ENCODE measurements at regions not wholly inside any gene's neighbourhood (a gene's known extent, or its start where the extent isn't known, plus 50 kb on each side); places are given as distances from the start of the nearest gene placed in this dataset.

DNA sequence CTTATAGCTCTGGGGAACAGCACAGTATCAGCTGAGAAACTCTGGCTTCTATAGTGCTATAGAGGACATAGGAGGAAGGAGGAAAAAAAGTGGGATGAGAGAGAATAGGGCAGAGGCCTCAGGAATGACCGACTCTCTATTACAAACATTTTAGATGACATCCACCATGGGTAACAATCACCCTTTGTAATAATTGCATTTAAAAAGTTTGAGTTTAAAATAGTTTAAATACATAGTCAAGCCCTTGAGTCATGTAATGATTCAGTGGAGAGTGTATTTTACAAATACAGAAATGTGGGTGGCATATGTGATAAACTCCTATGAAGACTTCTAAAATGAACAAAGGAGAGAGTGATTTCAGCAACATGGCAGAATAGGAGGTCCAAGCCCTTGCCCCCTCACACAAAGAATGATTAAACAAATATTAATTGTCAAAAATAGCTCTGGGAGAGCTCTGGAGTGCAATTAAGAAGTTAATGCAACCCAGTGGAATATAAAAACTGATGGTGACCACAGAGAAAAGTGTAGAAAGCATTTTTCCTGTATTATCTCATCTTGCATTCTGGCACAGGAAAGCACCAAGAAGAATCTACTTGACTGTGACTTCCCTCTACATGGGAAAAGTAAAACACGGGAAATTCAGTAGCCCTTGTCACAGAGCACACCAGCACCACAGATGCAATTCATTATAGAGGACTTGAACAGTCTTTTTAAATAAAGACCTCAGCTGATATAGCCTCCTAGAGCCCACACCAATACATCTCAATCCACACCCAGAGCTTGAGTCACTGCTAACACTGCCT, 569.0 kb upstream of the SORCS1 start:
- DNase-seq (ENCODE audit: low spot score in 2 of 2) = no peak
- 24 to 53% methylated on average over 2 of the region's 2 CpGs for WGBS, 2 donors
- Histone ChIP-seq H3K27me3 (no peaks in the 10 kb centered on the region), H3K4me1 (no peaks in the 10 kb centered on the region), H3K4me3 (no peak overlapping the region), H3K9me3 (peaks cover 0 to 18% (median 0%) of the 10 kb centered on the region in 4 donors), H3K36me3 (no peaks in the 10 kb centered on the region), H3K27ac (no peak overlapping the region)
- TF ChIP-seq, protein P1, sequence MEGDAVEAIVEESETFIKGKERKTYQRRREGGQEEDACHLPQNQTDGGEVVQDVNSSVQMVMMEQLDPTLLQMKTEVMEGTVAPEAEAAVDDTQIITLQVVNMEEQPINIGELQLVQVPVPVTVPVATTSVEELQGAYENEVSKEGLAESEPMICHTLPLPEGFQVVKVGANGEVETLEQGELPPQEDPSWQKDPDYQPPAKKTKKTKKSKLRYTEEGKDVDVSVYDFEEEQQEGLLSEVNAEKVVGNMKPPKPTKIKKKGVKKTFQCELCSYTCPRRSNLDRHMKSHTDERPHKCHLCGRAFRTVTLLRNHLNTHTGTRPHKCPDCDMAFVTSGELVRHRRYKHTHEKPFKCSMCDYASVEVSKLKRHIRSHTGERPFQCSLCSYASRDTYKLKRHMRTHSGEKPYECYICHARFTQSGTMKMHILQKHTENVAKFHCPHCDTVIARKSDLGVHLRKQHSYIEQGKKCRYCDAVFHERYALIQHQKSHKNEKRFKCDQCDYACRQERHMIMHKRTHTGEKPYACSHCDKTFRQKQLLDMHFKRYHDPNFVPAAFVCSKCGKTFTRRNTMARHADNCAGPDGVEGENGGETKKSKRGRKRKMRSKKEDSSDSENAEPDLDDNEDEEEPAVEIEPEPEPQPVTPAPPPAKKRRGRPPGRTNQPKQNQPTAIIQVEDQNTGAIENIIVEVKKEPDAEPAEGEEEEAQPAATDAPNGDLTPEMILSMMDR (IDR thresholded peaks at IDR 0.05) = no peak
- TF ChIP-seq POLR2A (IDR thresholded peaks at IDR 0.05) (no peak), EP300 (IDR thresholded peaks at IDR 0.05) (no peak)

DNA sequence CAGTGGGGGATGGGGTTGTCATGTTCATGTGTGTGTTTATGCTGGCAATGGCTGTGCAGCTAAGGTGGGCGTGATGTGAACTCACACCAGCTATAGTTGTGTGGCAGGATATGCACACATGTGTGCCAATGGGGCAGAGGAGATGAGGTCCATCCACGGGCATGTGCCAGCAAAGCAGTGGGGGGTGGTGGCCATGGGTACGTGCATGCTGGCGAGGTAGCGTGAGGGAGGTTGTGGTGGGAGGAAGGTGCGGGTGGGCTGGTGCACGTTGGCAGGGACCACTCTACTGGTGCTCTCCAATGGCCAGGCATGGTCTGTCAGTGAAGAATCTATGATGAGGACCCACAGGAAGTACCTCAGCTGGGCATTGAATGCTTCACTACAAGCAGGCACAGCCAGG, 567.5 kb upstream of the SORCS1 start:
- H3K4me1 ChIP-seq = peaks cover 0 to 5% (median 0%) of the 10 kb centered on the region in 4 donors
- 94 to 96% methylated on average over 7 of the region's 7 CpGs for WGBS, 2 donors
- H3K27ac ChIP-seq = no peak overlapping the region
- no peak overlapping the region for H3K4me3 ChIP-seq
- DNase-seq (ENCODE audit: low spot score in 2 of 2) = no peak
- TF ChIP-seq, protein P1 (IDR thresholded peaks at IDR 0.05) = no peak
- TF ChIP-seq POLR2A (IDR thresholded peaks at IDR 0.05) (no peak), EP300 (IDR thresholded peaks at IDR 0.05) (no peak)
- H3K27me3 ChIP-seq = no peaks in the 10 kb centered on the region
- peaks cover 0 to 18% (median 0%) of the 10 kb centered on the region in 4 donors for H3K9me3 ChIP-seq
- H3K36me3 ChIP-seq = no peaks in the 10 kb centered on the region

DNA sequence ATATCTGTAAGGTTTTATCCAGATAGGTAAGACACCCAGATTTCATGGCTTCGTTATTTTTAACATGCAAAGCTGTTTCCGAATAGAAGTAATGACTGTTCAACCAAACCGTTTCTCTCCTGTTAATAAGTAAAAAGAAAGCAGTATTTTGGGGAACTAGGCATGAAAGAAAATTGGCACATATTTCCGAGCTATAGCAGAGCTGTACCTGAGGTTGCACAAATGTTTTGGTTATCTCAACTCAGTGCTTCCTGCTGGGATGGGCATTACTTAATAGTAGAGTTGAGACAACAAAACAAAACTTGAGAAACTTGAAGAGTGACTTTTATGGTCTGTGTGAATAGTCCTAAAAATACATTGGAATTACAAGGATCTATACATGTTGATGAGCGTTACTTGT, 564.3 kb upstream of the SORCS1 start:
- H3K9me3 ChIP-seq = peaks cover 0 to 4% (median 0%) of the 10 kb centered on the region in 4 donors
- H3K4me3 ChIP-seq = no peak overlapping the region
- WGBS, 2 donors = 58 to 62% methylated on average over 5 of the region's 5 CpGs
- TF ChIP-seq EP300 (IDR thresholded peaks at IDR 0.05) (no peak), POLR2A (IDR thresholded peaks at IDR 0.05) (no peak)
- TF ChIP-seq, protein P1 (IDR thresholded peaks at IDR 0.05) = no peak
- H3K27ac ChIP-seq = no peak overlapping the region
- no peaks in the 10 kb centered on the region for H3K27me3 ChIP-seq
- H3K36me3 ChIP-seq = no peaks in the 10 kb centered on the region
- DNase-seq (ENCODE audit: low spot score in 2 of 2) = no peak
- H3K4me1 ChIP-seq = peaks cover 0 to 5% (median 0%) of the 10 kb centered on the region in 4 donors

DNA sequence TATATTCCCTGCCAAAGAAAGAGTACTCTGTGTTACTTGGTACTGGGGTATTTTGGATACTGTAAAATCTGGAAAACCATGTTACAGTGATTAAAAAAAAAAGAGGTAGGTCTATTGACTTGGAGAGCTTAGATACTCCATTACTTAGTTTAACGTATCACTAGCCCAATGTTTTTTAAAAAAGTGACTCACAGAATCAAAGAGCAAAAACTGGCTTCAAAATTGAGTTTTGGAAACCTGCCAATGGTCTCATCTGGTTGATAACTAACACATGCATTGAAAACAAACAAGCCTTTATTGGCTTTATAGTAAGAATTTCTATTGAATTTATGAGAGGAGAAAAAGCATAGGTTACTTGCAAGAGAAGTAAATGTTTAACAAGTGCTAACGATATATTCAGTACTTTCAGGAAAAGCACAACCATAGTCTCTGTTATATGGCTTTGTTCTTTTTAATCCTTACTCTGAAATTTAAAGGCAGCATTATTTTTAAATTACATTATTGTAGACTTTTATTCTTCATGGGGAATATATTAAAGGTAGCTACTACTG, 563.3 kb upstream of the SORCS1 start:
- Histone ChIP-seq H3K4me3 (no peak overlapping the region), H3K27ac (no peak overlapping the region), H3K9me3 (no peaks in the 10 kb centered on the region), H3K4me1 (peaks cover 0 to 5% (median 0%) of the 10 kb centered on the region in 4 donors), H3K27me3 (no peaks in the 10 kb centered on the region), H3K36me3 (no peaks in the 10 kb centered on the region)
- TF ChIP-seq POLR2A (IDR thresholded peaks at IDR 0.05) (no peak), EP300 (IDR thresholded peaks at IDR 0.05) (no peak)
- TF ChIP-seq, protein P1 (IDR thresholded peaks at IDR 0.05) = no peak
- no peak for DNase-seq (ENCODE audit: low spot score in 2 of 2)
- WGBS, 2 donors = 19 to 21% methylated on average over 2 of the region's 2 CpGs

DNA sequence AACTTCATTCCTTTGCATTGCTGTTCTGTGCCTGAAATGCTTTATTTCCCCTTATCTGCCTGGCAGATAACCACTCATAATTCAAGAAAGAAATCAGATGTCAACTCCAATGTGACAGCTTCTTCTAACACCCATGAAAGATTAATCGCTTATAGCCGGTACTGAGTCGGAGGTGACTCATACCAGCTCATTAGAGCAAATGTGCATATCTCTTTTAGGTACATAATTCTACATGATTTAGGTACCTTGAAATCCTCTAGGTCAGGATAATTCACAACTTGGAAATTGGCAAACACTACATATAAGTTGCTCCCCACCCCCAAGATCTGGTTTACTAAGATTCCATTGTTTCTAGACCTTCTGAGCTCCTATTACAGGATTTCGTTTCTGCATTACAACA, 554.4 kb upstream of the SORCS1 start:
- DNase-seq (ENCODE audit: low spot score in 2 of 2) = no peak
- no peak overlapping the region for H3K4me3 ChIP-seq
- TF ChIP-seq, protein P1 (IDR thresholded peaks at IDR 0.05) = no peak
- TF ChIP-seq EP300 (IDR thresholded peaks at IDR 0.05) = no peak
- TF ChIP-seq POLR2A (IDR thresholded peaks at IDR 0.05) = no peak
- H3K9me3 ChIP-seq = no peaks in the 10 kb centered on the region
- H3K36me3 ChIP-seq = no peaks in the 10 kb centered on the region
- 89 to 95% methylated on average over 4 of the region's 4 CpGs for WGBS, 2 donors
- no peaks in the 10 kb centered on the region for H3K27me3 ChIP-seq
- H3K27ac ChIP-seq = no peak overlapping the region
- no peaks in the 10 kb centered on the region for H3K4me1 ChIP-seq

All from tibial nerve (tissue), 4 donors.